ELF-1 (cell line): ENCODE measurements at regions not wholly inside any gene's neighbourhood (a gene's known extent, or its start where the extent isn't known, plus 50 kb on each side); places are given as distances from the start of the nearest gene placed in this dataset.

Experiments
- DNase-seq: peaks from one replicate; pipeline ENCODE4 v3.0.0-alpha.2; 2016; ENCODE audit warnings: low read depth, low spot score

DNA sequence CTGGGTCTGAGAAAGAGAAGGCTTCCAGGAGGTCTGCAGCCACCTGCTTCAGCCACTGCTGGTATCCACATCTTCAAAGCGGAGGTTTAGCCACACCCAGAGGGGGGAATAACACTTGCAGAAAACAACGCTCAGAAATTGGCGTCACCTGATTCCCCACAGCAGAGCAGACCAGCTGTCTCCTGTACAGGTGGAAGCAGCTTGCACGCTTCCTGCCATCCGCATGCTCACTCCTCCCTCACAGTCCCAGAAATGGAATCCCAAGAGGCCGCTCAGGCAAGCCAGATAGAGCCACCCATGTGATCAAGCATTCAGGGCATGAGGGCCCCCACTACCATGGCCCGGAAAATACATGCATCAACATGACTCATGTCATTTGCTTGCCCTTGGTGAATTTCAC is 112.2 kb upstream of the DIO3 start:
- no peak for DNase-seq

DNA sequence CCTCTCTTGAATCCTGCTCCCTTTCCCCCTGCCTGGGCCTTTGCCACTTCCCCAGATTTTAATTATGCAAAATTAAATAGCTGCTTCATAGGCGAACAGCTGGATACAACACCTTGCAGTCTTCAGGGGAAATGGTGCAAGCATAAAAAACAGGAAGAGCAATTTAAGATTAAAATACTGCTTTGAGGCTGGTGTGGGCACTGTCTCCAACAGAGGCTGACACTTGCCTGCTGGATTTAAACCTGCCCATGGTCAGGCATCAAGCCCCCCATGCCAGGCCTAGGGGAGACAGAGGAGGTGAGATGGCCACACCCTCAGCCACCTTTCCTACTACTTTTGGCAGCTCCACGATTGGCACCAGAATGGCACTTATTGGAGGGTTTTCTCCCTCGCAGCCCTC is 110.1 kb upstream of the DIO3 start:
- no peak for DNase-seq

DNA sequence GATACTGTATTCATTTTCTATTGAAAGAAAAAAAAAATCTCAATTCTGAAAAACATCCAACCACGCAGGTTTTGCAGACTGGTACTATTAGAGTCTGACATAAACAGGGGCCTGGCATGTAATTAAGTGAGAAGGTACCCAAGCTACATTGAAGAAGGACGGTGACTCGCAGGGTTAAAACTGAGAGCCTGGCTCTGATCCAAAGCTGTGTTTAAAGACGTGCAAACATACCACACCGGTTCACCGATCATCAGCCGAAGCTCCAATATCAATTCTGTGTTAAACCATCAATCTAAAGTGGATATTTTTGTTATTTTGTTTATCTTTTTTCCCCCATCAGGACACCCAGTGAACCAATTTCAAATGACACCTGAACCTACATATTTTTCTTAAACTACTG is 108.1 kb upstream of the DIO3 start:
- no peak for DNase-seq

DNA sequence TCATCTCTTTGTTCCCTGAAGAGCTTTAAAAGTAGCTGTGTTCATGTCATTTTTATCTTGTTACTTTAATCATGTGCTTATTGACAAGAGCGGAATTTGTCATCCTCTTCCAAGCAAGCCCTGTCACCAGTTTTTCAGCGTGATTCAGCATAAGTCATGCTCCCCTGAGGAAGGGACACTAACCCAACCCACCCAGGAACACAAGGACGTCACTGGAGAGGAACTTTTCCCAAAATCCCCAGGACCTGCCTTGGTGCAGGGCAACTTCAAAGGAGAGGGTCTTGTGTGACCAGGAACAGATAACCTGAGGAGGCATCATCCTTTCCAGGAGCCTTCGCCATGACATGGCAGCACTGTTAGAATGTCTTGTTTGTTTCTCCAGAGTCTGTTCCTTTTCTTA is 107.1 kb upstream of the DIO3 start:
- no peak for DNase-seq

DNA sequence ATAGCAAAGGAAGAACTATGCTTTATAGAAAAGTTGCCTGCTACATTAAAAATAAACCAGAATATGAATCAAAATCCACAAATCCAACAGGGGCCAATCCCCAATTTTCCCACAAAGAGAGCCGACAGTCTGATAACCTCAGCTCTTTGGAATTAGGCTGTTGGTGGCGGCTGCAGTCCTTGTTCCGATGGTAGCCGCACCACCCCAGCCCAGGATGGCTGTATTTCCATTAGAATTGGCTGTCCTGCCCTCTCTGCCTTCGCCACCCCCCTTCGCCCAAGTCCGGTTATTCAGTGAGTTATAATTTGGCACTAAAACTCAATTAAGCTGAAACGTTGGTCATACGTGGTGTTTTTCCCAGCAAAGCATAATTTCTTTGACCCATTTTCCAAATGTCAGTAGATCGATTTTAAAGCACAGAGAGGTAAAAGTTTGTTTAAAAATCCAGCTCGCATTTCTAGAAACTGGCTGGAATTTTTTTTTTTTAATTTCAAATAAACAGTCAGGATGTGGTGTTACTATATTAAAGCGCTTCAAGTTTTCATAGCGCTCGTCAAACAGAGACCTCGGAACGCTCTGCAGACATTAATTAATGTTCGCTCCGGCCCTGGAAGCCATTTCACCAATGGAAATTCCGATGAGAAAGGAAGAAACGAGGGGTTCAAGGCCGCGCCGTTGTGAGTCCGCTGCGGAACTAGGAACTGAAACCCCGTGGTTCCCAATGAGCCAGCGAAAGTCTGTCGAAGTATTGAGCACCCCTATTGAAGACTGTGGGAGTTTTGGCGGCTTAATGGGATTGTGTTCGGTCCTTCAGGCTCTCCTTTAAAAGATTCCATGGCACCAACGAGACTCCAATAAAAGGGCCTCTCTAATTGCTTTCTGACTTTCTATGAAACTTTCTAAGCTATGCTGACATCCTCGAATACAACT is 104.8 kb upstream of the DIO3 start:
- DNase-seq, result peak; percentile 59

DNA sequence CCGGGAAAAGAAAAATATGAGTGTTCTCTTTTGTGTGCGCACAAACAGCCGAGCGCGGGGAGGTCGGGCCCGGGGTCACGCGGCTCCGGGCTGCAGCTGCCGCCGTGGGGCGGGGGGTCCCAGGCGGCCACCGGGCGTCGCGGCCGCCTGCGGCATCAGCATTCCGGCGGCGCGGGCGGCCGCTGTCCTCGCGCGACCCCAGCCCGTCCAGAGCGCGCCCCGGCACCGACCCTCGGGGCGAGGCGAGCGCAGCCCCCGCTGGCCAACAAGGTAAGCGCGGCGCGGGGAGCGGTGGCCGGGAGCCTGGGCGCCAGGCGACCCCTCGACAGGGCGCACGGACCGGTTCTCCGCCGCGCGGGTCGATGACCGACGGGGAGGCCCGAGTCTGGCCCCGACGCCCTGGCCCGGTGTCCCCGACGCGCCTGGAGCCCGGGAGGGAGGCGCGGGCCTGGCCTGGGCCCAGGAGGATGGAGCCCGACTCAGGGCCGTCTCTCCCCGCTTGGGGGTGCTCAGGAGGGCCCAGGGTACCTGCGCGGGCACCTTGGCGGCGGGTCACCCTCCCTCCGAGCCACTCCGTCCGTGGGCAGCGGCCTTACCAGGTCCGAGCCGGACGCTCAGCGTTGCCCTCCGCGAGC is 103.9 kb upstream of the DIO3 start:
- no peak for DNase-seq

DNA sequence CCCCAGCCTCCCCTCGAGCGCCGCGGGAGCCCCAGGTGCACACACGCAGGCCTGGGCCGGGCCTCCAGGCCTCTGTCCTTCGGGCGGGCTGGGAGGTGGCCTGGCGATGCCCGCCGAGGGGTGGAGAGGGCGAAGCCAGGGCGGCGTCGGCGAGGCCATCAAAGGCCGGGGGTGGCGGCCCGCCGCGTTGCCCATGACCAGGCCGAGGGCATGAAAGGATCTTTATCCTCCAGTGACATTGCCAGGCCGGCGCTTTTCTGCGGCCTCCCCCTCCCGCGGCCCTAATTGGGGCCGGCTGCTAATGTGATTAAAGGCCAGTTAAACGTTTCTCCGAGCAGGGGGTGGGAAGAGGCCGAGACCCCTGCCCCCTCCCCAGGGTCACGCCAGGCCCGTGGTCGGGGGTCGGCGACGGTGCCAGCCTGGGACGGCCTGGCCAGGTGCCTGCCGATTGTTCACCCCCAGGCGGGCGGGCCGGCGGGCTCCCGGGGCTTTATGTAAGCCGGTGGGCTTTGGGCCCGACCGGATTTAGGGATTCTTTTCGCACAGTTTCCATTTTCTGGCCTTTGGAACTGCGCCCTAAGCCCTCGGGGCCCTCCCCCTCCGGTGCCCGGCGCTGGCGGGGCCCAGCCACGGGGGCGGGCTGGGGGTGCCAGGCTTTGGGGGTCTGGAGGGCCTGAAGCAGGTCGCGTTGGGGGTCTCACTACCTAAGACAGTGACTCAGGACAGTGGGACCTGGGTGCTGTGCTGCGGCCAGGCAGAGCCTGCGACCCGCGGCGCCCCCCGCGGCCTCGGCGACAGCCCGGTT is 103.2 kb upstream of the DIO3 start:
- DNase-seq, result peak; percentile 62

DNA sequence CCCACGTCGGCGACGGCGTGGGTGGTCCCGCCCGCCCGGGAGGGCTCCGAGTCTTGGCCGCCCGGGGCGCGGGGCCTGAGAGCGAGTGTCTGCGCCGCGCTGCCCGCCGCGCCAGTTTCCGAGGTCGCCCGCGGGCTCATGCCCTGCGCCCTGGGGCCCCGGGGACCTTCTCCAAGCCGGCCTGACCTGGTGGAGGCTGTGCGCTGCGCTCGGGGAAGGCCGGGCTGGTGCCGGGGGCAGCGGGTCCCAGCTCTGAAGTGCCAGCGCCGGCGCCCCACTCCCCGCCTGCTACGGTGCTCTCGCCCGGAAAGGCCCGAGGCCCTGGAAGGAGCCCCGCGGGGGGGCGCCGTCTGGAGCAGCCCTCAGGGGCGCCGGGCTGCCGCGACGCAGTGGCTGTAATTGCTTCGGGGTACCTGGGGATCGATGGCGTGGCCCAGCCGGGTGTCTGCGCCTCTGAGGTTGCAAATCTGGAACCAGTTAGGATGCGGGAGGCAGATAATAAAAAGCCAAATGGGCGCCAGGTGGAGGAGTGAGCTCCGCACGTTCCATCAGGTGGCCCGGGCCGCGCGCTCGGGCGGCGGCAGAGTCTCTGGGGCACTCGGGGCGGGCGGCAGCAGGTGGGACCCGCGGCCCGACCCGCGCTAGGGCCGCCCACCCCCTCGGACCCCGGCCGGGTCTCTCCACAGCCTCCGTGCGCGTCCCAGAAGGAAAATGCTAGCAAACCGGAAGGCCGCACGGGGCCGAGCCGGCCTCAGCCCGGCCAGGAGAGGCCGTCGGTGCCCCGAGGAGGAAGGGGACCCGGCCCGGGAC is 102.3 kb upstream of the DIO3 start:
- DNase-seq, result peak; percentile 59

DNA sequence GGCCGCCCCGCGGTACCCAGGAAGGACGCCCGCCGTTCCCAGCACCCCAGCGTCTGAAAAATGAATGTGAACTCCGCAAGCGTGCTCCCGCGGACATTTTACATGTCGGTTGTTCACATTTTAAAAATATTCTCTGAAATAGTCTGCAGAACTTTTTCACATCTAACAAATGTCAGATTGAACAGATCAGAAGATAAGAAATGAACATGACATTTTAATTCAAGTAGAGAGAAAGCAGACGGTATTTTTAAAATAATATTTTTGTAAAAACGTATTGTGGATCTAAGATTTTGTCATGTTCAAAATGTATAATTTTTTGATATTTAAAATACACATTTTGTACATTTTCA is 101.8 kb upstream of the DIO3 start:
- DNase-seq, result no peak

DNA sequence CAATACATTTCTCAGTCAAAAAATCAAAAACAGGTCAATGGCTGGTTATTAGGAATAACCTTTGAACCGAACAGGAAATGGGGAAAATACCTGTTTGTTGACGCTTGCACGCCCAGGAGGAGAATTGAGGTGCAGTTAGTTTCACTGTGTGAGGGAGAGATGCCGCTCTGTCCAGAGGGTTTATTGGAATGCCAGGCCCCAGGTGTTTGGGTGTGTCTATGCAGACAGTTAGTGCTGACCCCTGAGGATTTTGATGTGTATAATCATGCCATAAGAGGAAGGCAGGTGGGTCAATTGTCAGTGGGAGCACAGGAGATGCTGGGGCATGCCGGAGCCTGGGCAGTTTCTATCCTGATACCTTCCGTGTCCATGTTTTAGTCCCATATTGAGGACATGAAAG is 100.8 kb upstream of the DIO3 start:
- no peak for DNase-seq

DNA sequence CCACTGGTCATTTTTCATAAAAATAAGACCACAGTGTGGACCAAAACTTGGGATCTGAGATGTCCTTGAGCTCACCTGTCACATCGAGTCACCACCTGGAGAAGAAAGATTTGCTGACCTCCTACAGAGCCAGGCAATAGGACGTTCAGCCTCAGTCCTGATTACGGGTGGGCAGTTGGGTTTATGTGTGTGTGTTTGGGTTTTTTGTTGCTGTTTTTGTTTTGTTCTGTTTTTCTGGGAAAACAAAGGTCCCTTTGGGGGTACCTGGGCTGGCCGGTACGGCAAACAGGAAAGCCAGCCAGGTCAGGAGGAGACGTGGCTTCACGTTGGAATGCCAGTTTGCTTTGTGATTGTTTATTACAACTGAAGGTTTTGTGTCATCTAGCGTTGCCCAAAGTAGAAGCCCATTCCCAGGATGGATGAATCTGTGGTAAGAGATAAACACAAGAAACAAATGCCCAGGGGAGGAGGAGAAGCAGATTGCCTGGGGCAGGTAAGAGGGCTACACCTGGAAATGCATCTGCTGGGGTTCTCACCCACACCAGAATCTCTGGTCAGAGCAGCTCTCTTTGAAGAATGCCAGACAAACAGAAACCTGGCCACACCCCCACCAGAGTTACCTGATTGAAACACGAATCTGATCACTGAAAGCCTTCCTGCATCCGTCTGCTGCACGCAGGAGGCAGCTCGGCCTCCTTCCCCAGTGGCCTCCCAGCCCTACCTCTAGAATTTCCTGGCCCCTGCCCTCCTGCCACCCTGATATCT is 100.1 kb upstream of the DIO3 start:
- peak; percentile 62 for DNase-seq

DNA sequence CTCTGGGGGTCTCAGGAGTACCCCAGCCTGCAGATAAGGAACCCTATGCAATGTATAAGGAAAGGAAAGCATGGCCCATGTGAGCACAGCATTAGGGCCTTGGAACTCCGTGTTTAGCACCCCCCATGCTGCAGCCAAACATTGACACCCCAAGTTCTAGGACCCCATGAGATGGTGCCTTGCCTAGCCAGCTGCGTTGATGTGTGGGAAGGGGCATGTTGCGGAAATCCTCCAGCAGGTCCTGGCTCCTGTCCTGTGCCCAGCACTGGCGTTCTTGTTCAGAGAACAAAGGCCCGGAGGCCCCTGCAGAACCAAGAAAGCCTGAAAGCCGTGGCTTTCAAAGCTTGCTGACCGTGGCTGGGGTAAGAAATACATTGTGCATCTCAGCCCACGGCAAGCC is 99.4 kb upstream of the DIO3 start:
- DNase-seq, result no peak

DNA sequence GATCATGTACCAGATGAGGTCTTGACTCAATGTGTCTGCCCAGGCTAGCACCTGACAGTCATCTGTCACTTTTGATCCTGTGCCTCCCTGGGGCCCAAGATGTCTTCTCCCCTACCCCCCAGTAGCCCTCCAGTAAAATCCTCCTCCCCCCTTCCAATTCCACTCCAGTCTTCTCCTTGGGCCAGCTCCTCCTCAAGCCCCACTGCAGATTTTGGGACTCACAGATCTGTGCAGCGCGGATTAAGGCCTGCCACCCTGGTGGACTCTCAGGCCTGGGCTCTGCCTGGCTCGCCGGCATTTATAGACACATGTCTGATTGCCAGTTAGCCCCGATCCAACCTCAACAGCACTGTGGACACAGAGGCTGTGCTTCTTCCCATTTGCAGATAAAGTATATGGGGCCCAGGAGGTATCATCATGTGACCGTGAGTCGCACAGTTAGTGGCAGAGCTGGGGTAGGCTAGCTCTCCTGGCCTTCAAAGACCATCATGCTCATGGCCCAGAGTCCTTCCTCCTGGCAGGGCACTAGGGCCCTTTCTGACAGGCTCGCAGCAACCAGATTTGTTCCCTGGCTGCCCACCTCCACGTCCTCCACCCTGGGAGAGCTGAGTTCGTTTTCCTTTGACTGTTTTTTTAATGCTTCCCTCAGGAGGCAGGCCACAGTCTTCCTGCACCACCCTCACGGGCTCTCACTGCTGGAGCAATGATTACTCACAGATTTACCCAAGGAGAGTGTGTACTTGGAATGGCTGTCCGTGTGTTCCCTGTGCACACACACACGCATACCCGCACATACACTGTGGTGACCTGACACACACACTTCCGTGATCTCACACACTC is 98.3 kb upstream of the DIO3 start:
- no peak for DNase-seq

DNA sequence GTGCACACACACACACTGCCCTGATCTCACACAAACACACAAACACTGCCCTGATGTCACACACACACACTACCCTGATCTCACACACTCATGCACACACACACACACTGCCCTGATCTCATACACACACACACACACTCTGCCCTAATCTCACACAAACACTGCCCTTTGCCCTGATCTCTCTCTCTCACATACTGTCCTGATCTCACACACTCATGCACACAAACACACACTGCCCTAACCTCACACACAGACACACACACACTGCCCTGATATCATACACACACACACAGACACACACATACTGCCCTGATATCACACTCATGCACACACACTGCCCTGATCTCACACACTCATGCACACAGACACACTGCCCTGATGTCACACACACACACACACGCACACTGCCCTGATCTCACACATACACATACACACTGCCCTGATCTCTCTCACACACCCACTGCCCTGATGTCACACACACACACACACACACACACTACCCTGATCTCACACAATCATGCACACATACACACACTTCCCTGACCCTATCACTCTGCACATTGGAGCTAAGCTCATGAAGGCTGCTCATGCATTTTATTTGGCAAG is 97.6 kb upstream of the DIO3 start:
- no peak for DNase-seq

DNA sequence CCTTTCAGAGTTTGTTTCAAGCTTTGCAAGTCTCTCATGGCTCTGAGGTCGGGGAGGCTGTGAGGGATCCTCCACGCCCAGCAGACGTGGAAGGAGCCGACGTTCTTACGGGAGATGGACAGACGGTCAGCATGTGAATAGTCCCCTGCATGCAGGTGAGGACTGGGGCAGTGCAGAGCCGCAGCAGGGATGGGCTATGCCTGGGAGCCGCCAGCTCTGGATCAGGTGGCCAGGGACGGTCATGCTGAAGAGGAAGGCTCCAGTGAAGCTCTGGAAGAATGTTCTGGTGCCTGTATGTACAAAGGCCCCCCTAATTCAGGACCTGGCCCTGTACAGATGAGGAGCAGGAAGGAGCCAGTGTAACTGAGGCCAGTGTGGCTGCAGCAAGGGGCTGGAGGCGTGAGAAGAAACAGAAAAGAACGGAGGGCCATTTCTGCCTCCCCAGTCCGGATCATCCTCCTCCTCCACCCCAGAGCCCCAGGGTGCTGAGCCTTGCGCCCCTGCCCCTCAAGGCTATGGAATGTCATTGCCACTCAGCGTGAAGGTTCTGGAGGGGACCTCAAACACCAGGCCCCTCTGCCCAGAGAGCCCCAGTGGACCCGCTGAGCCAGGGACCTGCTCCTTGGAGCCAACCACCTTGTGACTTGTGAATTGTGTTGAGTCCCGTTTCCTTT is 96.8 kb upstream of the DIO3 start:
- peak; percentile 1 for DNase-seq

DNA sequence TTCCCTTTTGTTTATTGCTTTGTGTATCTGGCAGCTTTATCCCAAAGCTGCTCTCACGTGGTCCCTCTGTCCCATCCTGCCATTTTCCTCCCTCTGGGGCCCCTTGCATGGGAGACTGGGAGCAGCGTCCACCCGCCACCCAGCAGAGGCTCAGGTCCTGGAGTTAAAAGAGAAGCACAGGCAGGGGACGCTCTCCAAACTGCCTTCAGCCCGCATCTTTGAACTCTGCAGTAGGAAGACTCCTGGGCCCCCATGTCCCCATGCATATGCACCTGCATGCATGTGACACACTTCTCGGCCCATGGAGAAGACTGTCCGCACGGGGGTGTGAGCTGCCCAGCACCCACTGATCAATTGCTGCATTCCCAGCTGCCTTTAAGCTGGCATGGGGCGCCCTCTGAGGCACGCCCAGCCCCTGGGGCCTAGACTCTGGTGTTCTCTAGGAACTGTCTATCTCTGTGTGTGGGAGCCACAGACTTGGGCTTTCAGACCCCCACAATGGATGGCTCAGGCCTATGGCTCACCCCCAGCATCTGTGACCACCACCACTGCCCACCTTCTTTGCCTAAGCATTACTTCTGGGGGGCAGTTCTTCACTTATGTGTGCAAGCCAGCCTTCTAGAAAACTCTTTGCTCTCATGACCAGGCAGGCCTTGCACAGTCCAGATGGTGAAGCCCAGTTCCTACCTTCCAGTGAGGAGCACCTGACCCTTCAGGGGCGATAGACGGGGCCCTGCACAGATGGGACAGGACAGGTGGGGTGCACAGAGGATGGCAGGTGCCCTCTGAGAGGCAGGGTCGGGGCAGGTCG is 96.1 kb upstream of the DIO3 start:
- DNase-seq, result no peak

DNA sequence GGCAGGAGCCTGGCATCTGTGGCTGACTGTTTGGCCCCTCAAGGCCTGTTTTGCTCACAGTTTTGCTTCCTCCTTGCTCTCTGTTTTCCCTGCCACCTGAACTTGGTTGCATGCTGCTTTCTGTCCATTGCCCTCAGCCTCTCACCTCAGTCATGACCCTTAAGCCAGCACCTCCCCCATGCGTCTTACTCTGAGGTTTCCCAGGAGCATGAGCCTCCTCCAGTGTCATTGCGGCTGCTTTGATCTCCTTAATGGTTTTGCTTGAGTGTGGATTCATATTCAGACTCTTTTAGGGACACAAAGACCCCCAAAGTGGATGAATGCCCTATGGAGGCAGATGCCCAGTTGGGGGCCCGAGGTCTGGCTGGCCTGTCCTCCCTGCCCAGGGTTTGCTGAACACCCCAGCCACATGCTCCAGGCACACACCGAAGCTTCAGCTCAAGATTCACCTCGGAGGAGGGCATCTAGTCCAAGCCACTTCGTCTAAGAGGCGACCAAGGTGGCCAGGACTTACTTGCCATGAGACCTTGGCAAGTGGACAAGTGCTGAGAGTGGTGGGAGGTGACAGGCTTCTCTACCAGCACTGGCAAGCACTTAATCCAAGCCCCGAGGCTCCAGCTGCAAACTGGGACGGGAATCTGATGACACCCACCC is 95.4 kb upstream of the DIO3 start:
- peak; percentile 4 for DNase-seq
